WTC11 (cell line): ENCODE measurements at regions not wholly inside any gene's neighbourhood (a gene's known extent, or its start where the extent isn't known, plus 50 kb on each side); places are given as distances from the start of the nearest gene placed in this dataset.

Source experiments
- ATF3 ChIP-seq: sonication (generic); formaldehyde crosslinking; conservative IDR thresholded peaks from 2 replicates; pipeline ENCODE4 v1.8.1; 2022; ENCODE audit warnings: mild to moderate bottlenecking, missing genetic modification reagents
- CTCF ChIP-seq: fragments of 200-600 bp; IDR thresholded peaks from 2 replicates; pipeline ENCODE4 v1.8.0; 2022; ENCODE audit warnings: antibody characterized with exemption
- NFE2L1 ChIP-seq: sonication (generic); formaldehyde crosslinking; IDR thresholded peaks from 2 replicates; pipeline ENCODE4 v1.8.1; 2023; ENCODE audit warnings: missing genetic modification reagents

- TF ChIP-seq CTCF (no peak), NFE2L1 (no peak), ATF3 (CRISPR knock-in tag) (no peak)
Observed at GRCh38 chr22:26985206-26985605, 327.8 kb downstream of the MIAT start.
